Neutrophil (primary cell): ENCODE measurements at regions not wholly inside any gene's neighbourhood (a gene's known extent, or its start where the extent isn't known, plus 50 kb on each side); places are given as distances from the start of the nearest gene placed in this dataset.
"Not testable (repeated sequence)": the region's sequence is repeated elsewhere in the genome, so short reads cannot be mapped to it uniquely, and the experiment has no call there.

Experiments
- H3K27ac ChIP-seq: fragments of 200-600 bp; sonication (generic); 2 replicates; pipeline ENCODE4 v1.5.1; 2016; ENCODE audit warnings: mild to moderate bottlenecking, moderate library complexity
- H3K27me3 ChIP-seq: fragments of 200-600 bp; sonication (generic); 2 replicates; pipeline ENCODE4 v1.6.0; 2016; ENCODE audit warnings: mild to moderate bottlenecking
- H3K36me3 ChIP-seq: fragments of 200-600 bp; sonication (generic); 2 replicates; pipeline ENCODE4 v1.5.1; 2017
- H3K4me1 ChIP-seq, 2 experiments: fragments of 200-600 bp in 1 of 2; sonication (generic) in 1 of 2; 1 replicate in 1 of 2; 2 replicates in 1 of 2; pipeline versions ENCODE4 v1.5.1 to v1.6.1; 2013 to 2016; ENCODE audit warnings: low read depth in 1 of 2, low read length in 1 of 2, mild to moderate bottlenecking in 1 of 2, moderate library complexity in 1 of 2; ENCODE audit not compliant: control insufficient read depth in 1 of 2, insufficient read depth in 1 of 2
- H3K4me3 ChIP-seq, 2 experiments: fragments of 200-600 bp in 1 of 2; sonication (generic) in 1 of 2; 1 replicate in 1 of 2; 2 replicates in 1 of 2; pipeline ENCODE4 v1.5.1; 2013 to 2016; ENCODE audit warnings: low read depth in 1 of 2, low read length in 1 of 2, mild to moderate bottlenecking in 1 of 2, moderate library complexity in 1 of 2
- H3K9me3 ChIP-seq: fragments of 200-600 bp; sonication (generic); 2 replicates; pipeline ENCODE4 v1.5.1; 2016
- CTCF ChIP-seq: fragments of 200-600 bp; sonication (generic); IDR thresholded peaks from 2 replicates; pipeline ENCODE4 v1.5.1; 2016; ENCODE audit warnings: antibody characterized with exemption

- H3K4me3 ChIP-seq = no peak overlapping the region
- H3K27me3 ChIP-seq = no peaks in the 10 kb centered on the region
- no peaks in the 10 kb centered on the region for H3K36me3 ChIP-seq
- H3K27ac ChIP-seq = no peak overlapping the region
- no peak for TF ChIP-seq CTCF
- H3K9me3 ChIP-seq = no peaks in the 10 kb centered on the region
- H3K4me1 ChIP-seq = peaks cover 19 to 23% of the 10 kb centered on the region in 2 experiments
Measured at GRCh38 chr12:107377596-107378385, 284.4 kb upstream of the CRY1 start.

- H3K4me1 ChIP-seq = peaks cover 11 to 15% of the 10 kb centered on the region in 2 experiments
- no peaks in the 10 kb centered on the region for H3K27me3 ChIP-seq
- no peak overlapping the region for H3K27ac ChIP-seq
- no peak for TF ChIP-seq CTCF
- H3K36me3 ChIP-seq = no peaks in the 10 kb centered on the region
- no peaks in the 10 kb centered on the region for H3K9me3 ChIP-seq
- H3K4me3 ChIP-seq = no peak overlapping the region
Measured at GRCh38 chr12:107378609-107379008, 285.3 kb upstream of the CRY1 start.

- not testable (repeated sequence) for H3K4me1 ChIP-seq, H3K36me3 ChIP-seq, H3K27ac ChIP-seq, H3K4me3 ChIP-seq, H3K9me3 ChIP-seq, H3K27me3 ChIP-seq
Measured at GRCh38 chr12:107379142-107379851, 285.9 kb upstream of the CRY1 start.

- no peak overlapping the region for H3K4me3 ChIP-seq
Measured at GRCh38 chr12:107379852-107380567, 286.7 kb upstream of the CRY1 start.

GRCh38 chr12:107384645-107385044, 291.3 kb upstream of the CRY1 start:
- H3K36me3 ChIP-seq = no peaks in the 10 kb centered on the region
- no peak overlapping the region for H3K4me3 ChIP-seq
- no peak for TF ChIP-seq CTCF
- no peaks in the 10 kb centered on the region for H3K4me1 ChIP-seq
- H3K9me3 ChIP-seq = no peaks in the 10 kb centered on the region
- no peak overlapping the region for H3K27ac ChIP-seq
- no peaks in the 10 kb centered on the region for H3K27me3 ChIP-seq

More at GRCh38 chr12:107379852-107380567, 286.7 kb upstream of the CRY1 start:
- no peaks in the 10 kb centered on the region for H3K36me3 ChIP-seq
- peaks cover 0 to under 1% of the 10 kb centered on the region in 2 experiments for H3K4me1 ChIP-seq
- no peaks in the 10 kb centered on the region for H3K27me3 ChIP-seq
- no peaks in the 10 kb centered on the region for H3K9me3 ChIP-seq
- H3K27ac ChIP-seq = no peak overlapping the region
- TF ChIP-seq CTCF = no peak
